Posterior vena cava (tissue), 2 donors: ENCODE measurements at regions not wholly inside any gene's neighbourhood (a gene's known extent, or its start where the extent isn't known, plus 50 kb on each side); places are given as distances from the start of the nearest gene placed in this dataset.

Experiments
- DNase-seq: peaks from one replicate; pipeline ENCODE4 v3.0.0-alpha.2; 2020; ENCODE audit warnings: low spot score
- intact Hi-C, 2 donors: fragments of 100-400 bp; cut with DNase I; formaldehyde crosslinking; loops; one replicate each; pipeline versions ENCODE4 v1.14.1 to v1.14.2; 2022 to 2023
- donor health status: DM: yes; HTN: yes; CAD: no.
- donor health status: DM: yes; HTN: yes; CAD: no.

GRCh38 chr13:64959276-64959675, 2270.9 kb downstream of the PCDH9 start:
- DNase-seq, result no peak
- intact Hi-C loops, result no loop called here

GRCh38 chr13:64958106-64958505, 2272.0 kb downstream of the PCDH9 start:
- no peak for DNase-seq
- intact Hi-C loops, result no loop called here

GRCh38 chr13:64938660-64939059, 2291.5 kb downstream of the PCDH9 start:
- intact Hi-C loops, result no loop called here
- no peak for DNase-seq

GRCh38 chr13:64937302-64937701, 2292.8 kb downstream of the PCDH9 start:
- no peak for DNase-seq

GRCh38 chr13:64936879-64937278, 2293.3 kb downstream of the PCDH9 start:
- intact Hi-C loops, result no loop called here
- DNase-seq, result no peak

More at GRCh38 chr13:64937302-64937701, 2292.8 kb downstream of the PCDH9 start:
- intact Hi-C loops, result no loop called here

- no peak for DNase-seq
- intact Hi-C loops, result no loop called here
Measured at GRCh38 chr13:64935441-64935840, 2294.7 kb downstream of the PCDH9 start.

GRCh38 chr13:64934569-64935362, 2295.4 kb downstream of the PCDH9 start:
- DNase-seq, result no peak
- intact Hi-C loops, result no loop called here

- intact Hi-C loops, result no loop called here
- DNase-seq, result no peak
Measured at GRCh38 chr13:64930636-64931035, 2299.5 kb downstream of the PCDH9 start.

- intact Hi-C loops, result no loop called here
Measured at GRCh38 chr13:64928696-64929499, 2301.2 kb downstream of the PCDH9 start.

GRCh38 chr13:64925727-64926126, 2304.4 kb downstream of the PCDH9 start:
- DNase-seq, result peak; percentile 80
- intact Hi-C loops, result no loop called here

More at GRCh38 chr13:64928696-64929499, 2301.2 kb downstream of the PCDH9 start:
- no peak for DNase-seq

- no peak for DNase-seq
- intact Hi-C loops, result no loop called here
Measured at GRCh38 chr13:64925284-64925683, 2304.9 kb downstream of the PCDH9 start.

- intact Hi-C loops, result no loop called here
- no peak for DNase-seq
Measured at GRCh38 chr13:64924401-64924800, 2305.7 kb downstream of the PCDH9 start.

- DNase-seq, result no peak
- intact Hi-C loops, result no loop called here
Measured at GRCh38 chr13:64917566-64917965, 2312.6 kb downstream of the PCDH9 start.

- intact Hi-C loops, result no loop called here
- no peak for DNase-seq
Measured at GRCh38 chr13:64912141-64912540, 2318.0 kb downstream of the PCDH9 start.

GRCh38 chr13:64910096-64910495, 2320.0 kb downstream of the PCDH9 start:
- intact Hi-C loops, result no loop called here

GRCh38 chr13:64909184-64909583, 2321.0 kb downstream of the PCDH9 start:
- intact Hi-C loops, result no loop called here
- DNase-seq, result no peak

More at GRCh38 chr13:64910096-64910495, 2320.0 kb downstream of the PCDH9 start:
- DNase-seq, result no peak

- DNase-seq, result no peak
- intact Hi-C loops, result no loop called here
Measured at GRCh38 chr13:64900039-64900438, 2330.1 kb downstream of the PCDH9 start.

GRCh38 chr13:64884976-64885375, 2345.2 kb downstream of the PCDH9 start:
- intact Hi-C loops, result no loop called here
- no peak for DNase-seq

- DNase-seq, result no peak
- intact Hi-C loops, result no loop called here
Measured at GRCh38 chr13:64877176-64877575, 2353.0 kb downstream of the PCDH9 start.

- no peak for DNase-seq
- intact Hi-C loops, result no loop called here
Measured at GRCh38 chr13:64871742-64872141, 2358.4 kb downstream of the PCDH9 start.

- DNase-seq, result no peak
- intact Hi-C loops, result no loop called here
Measured at GRCh38 chr13:64869539-64869938, 2360.6 kb downstream of the PCDH9 start.
